HCT116 (cell line): ENCODE measurements at regions not wholly inside any gene's neighbourhood (a gene's known extent, or its start where the extent isn't known, plus 50 kb on each side); places are given as distances from the start of the nearest gene placed in this dataset.

Experiments used
- ATAC-seq: fragments of 200-7000 bp; cut with Tn5 transposase; 2 replicates; pipeline ENCODE4 v1.9.1; 2020; ENCODE audit warnings: mild to moderate bottlenecking, moderate library complexity
- BruUV-seq: library from RNA; stranded (reverse); fragments of 400-500 nt; replicated peaks from 2 replicates; lab custom pipeline; 2021; lab: Mats Ljungman, UMichigan
- CTCF ChIA-PET: fragments of 300-600 bp; sonication (Branson Sonifier 250); formaldehyde crosslinking; loops from one replicate; lab custom pipeline; 2021; ENCODE audit warnings: antibody characterized with exemption; lab: Charles Lee
- POLR2A ChIA-PET: fragments of 300-600, 350-600 bp; sonication (Branson Sonifier 250); formaldehyde crosslinking; loops from one replicate; lab custom pipeline; 2021; ENCODE audit warnings: antibody characterized with exemption; lab: Charles Lee
- RAD21 ChIA-PET, 2 experiments: fragments of 300-600 bp; sonication (Branson Sonifier 250); formaldehyde crosslinking; loops; one replicate each; lab custom pipeline; 2023; ENCODE audit warnings: low total read pairs in 2 of 2; ENCODE audit not compliant: uncharacterized antibody in 2 of 2, unreplicated experiment in 2 of 2, low non-redundant PET in 1 of 2; lab: Charles Lee
- DNase-seq: peaks from one replicate; pipeline ENCODE4 v3.0.0-alpha.2; 2010; ENCODE audit warnings: low read depth, low spot score
- H2AFZ ChIP-seq: fragments of 200-600 bp; shearing (Covaris generic), sonication (generic); 2 replicates; pipeline ENCODE4 v1.6.1; 2017; ENCODE audit warnings: low read depth, mixed run types, mixed read lengths, antibody characterized with exemption, low read length; ENCODE audit not compliant: poor library complexity, severe bottlenecking
- H3K27ac ChIP-seq: 2 replicates; pipeline ENCODE4 v1.5.1; 2012; ENCODE audit warnings: low read depth, low read length
- H3K27me3 ChIP-seq: fragments of 200-600 bp; sonication (generic); 2 replicates; pipeline ENCODE4 v1.6.1; 2016; ENCODE audit warnings: mixed run types, low read length, mixed read lengths; ENCODE audit not compliant: insufficient read depth
- H3K36me3 ChIP-seq, 2 experiments: fragments of 200-500 bp in 1 of 2; fragments of 200-600 bp in 1 of 2; sonication (Bioruptor generic) in 1 of 2; sonication (generic) in 1 of 2; 2 replicates each; pipeline versions ENCODE4 v1.5.1 to v1.6.1; 2014 to 2016; ENCODE audit warnings: low read length in 2 of 2, inconsistent platforms in 1 of 2, mixed read lengths in 1 of 2, mixed run types in 1 of 2; ENCODE audit not compliant: insufficient read depth in 2 of 2, control insufficient read depth in 1 of 2
- H3K4me1 ChIP-seq, 2 experiments: fragments of 200-600 bp in 1 of 2; sonication (generic) in 1 of 2; 2 replicates each; pipeline versions ENCODE4 v1.5.1 to v1.6.1; 2012 to 2017; ENCODE audit warnings: low read length in 2 of 2, inconsistent platforms in 1 of 2, mild to moderate bottlenecking in 1 of 2, mixed read lengths in 1 of 2, mixed run types in 1 of 2, moderate library complexity in 1 of 2; ENCODE audit not compliant: insufficient read depth in 2 of 2, control insufficient read depth in 1 of 2
- H3K4me2 ChIP-seq: fragments of 200-600 bp; sonication (generic); 2 replicates; pipeline ENCODE4 v1.6.1; 2017; ENCODE audit warnings: mixed run types, low read length, mixed read lengths
- H3K4me3 ChIP-seq, 2 experiments: fragments of 200-600 bp in 1 of 2; sonication (generic) in 1 of 2; replicated peaks in 1 of 2; 2 replicates each; pipeline ENCODE4 v1.5.1; 2011 to 2016; ENCODE audit warnings: low read length in 2 of 2, control low read depth in 1 of 2, low read depth in 1 of 2, mild to moderate bottlenecking in 1 of 2, mixed read lengths in 1 of 2, mixed run types in 1 of 2
- H3K79me2 ChIP-seq: fragments of 200-600 bp; sonication (generic); 2 replicates; pipeline ENCODE4 v1.6.1; 2017; ENCODE audit warnings: mild to moderate bottlenecking, mixed run types, low read length, moderate library complexity, mixed read lengths; ENCODE audit not compliant: insufficient read depth
- H3K9ac ChIP-seq: fragments of 200-600 bp; sonication (generic); 2 replicates; pipeline ENCODE4 v1.6.1; 2016; ENCODE audit warnings: low read length, mixed read lengths
- H3K9me2 ChIP-seq: fragments of 200-600 bp; sonication (generic), shearing (Covaris generic); 2 replicates; pipeline ENCODE4 v1.6.1; 2017; ENCODE audit warnings: mixed run types, mild to moderate bottlenecking, moderate library complexity; ENCODE audit not compliant: insufficient read depth
- H3K9me3 ChIP-seq, 2 experiments: fragments of 200-500 bp in 1 of 2; fragments of 200-600 bp in 1 of 2; sonication (Bioruptor generic) in 1 of 2; sonication (generic) in 1 of 2; 2 replicates each; pipeline ENCODE4 v1.6.1; 2014 to 2017; ENCODE audit warnings: low read length in 2 of 2, mixed read lengths in 2 of 2, inconsistent platforms in 1 of 2, low read depth in 1 of 2, mild to moderate bottlenecking in 1 of 2, mixed run types in 1 of 2, moderate library complexity in 1 of 2; ENCODE audit not compliant: control insufficient read depth in 1 of 2, insufficient read depth in 1 of 2
- H4K20me1 ChIP-seq: fragments of 200-600 bp; sonication (generic), shearing (Covaris generic); 2 replicates; pipeline ENCODE4 v1.6.1; 2017; ENCODE audit warnings: mixed run types, mild to moderate bottlenecking, moderate library complexity; ENCODE audit not compliant: insufficient read depth
- ATF3 ChIP-seq: IDR thresholded peaks from 2 replicates; pipeline ENCODE4 v1.6.1; 2012
- CBX3 ChIP-seq: IDR thresholded peaks from 2 replicates; pipeline ENCODE4 v1.6.1; 2012; ENCODE audit warnings: low read depth
- CEBPB ChIP-seq: IDR thresholded peaks from 2 replicates; pipeline ENCODE4 v1.6.1; 2012; ENCODE audit warnings: low read depth
- EGR1 ChIP-seq: IDR thresholded peaks from 2 replicates; pipeline ENCODE4 v1.6.1; 2012; ENCODE audit warnings: low read depth
- ELF1 ChIP-seq: IDR thresholded peaks from 2 replicates; pipeline ENCODE4 v1.6.1; 2012; ENCODE audit warnings: low read depth, borderline replicate concordance
- EZH2 ChIP-seq: fragments of 200-600 bp; sonication (generic); IDR thresholded peaks from 2 replicates; pipeline ENCODE4 v1.6.1; 2017; ENCODE audit warnings: antibody characterized with exemption, mixed run types
- EZH2phosphoT487 ChIP-seq: fragments of 200-600 bp; IDR thresholded peaks from 2 replicates; pipeline ENCODE4 v1.6.1; 2018; ENCODE audit warnings: antibody characterized with exemption, borderline replicate concordance
- FOSL1 ChIP-seq: IDR thresholded peaks from 2 replicates; pipeline ENCODE4 v1.6.1; 2012; ENCODE audit warnings: low read depth
- JUND ChIP-seq: IDR thresholded peaks from 2 replicates; pipeline ENCODE4 v1.6.1; 2012
- POLR2A ChIP-seq: IDR thresholded peaks from 2 replicates; pipeline ENCODE4 v1.7.0; 2011; ENCODE audit warnings: borderline replicate concordance; ENCODE audit not compliant: insufficient read depth, insufficient read length; ENCODE audit errors: extremely low read depth
- POLR2AphosphoS5 ChIP-seq: IDR thresholded peaks from 2 replicates; pipeline ENCODE4 v1.6.1; 2011; ENCODE audit warnings: mild to moderate bottlenecking, low read depth, low read length, moderate library complexity
- SIN3A ChIP-seq: IDR thresholded peaks from 2 replicates; pipeline ENCODE4 v1.6.1; 2012; ENCODE audit warnings: low read depth
- SP1 ChIP-seq: IDR thresholded peaks from 2 replicates; pipeline ENCODE4 v1.6.1; 2012; ENCODE audit warnings: low read depth
- YY1 ChIP-seq: IDR thresholded peaks from 2 replicates; pipeline ENCODE4 v1.6.1; 2011; ENCODE audit warnings: low read length, low read depth, moderate library complexity, mild to moderate bottlenecking; ENCODE audit not compliant: insufficient replicate concordance; ENCODE audit errors: extremely low read depth
- ZFX ChIP-seq: fragments of 450-650 bp; IDR thresholded peaks from 2 replicates; pipeline ENCODE4 v1.6.1; 2017
- ZNF274 ChIP-seq: fragments of 200-500 bp; sonication (Bioruptor generic); IDR thresholded peaks from 2 replicates; pipeline ENCODE4 v1.6.1; 2014; ENCODE audit warnings: mild to moderate bottlenecking, low read depth, low read length, inconsistent platforms
- intact Hi-C: fragments of 100-400 bp; cut with micrococcal nuclease; formaldehyde crosslinking; loops from 2 replicates; pipeline ENCODE4 v1.10.0; 2022
- TF ChIP-seq, protein P1 (sequence below): IDR thresholded peaks from 2 replicates; pipeline ENCODE4 v1.6.1; 2012; ENCODE audit warnings: low read depth
- TF ChIP-seq, protein P2 (sequence below): IDR thresholded peaks from 2 replicates; pipeline ENCODE4 v1.6.1; 2011; ENCODE audit warnings: mild to moderate bottlenecking, low read length, moderate library complexity; ENCODE audit not compliant: insufficient replicate concordance; ENCODE audit errors: extremely low read depth

- TF ChIP-seq, protein P1, sequence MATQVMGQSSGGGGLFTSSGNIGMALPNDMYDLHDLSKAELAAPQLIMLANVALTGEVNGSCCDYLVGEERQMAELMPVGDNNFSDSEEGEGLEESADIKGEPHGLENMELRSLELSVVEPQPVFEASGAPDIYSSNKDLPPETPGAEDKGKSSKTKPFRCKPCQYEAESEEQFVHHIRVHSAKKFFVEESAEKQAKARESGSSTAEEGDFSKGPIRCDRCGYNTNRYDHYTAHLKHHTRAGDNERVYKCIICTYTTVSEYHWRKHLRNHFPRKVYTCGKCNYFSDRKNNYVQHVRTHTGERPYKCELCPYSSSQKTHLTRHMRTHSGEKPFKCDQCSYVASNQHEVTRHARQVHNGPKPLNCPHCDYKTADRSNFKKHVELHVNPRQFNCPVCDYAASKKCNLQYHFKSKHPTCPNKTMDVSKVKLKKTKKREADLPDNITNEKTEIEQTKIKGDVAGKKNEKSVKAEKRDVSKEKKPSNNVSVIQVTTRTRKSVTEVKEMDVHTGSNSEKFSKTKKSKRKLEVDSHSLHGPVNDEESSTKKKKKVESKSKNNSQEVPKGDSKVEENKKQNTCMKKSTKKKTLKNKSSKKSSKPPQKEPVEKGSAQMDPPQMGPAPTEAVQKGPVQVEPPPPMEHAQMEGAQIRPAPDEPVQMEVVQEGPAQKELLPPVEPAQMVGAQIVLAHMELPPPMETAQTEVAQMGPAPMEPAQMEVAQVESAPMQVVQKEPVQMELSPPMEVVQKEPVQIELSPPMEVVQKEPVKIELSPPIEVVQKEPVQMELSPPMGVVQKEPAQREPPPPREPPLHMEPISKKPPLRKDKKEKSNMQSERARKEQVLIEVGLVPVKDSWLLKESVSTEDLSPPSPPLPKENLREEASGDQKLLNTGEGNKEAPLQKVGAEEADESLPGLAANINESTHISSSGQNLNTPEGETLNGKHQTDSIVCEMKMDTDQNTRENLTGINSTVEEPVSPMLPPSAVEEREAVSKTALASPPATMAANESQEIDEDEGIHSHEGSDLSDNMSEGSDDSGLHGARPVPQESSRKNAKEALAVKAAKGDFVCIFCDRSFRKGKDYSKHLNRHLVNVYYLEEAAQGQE = no peak
- no peak for TF ChIP-seq YY1
- TF ChIP-seq EZH2phosphoT487 = no peak
- no peak for TF ChIP-seq CEBPB
- TF ChIP-seq ZFX = no peak
- TF ChIP-seq SP1 = no peak
Observed at GRCh38 chr17:33944412-33944811, 310.7 kb upstream of the CCL2 start (continued).

GRCh38 chr17:33944826-33945225 is 310.3 kb upstream of the CCL2 start:
- H3K27ac ChIP-seq = no peak overlapping the region
- H4K20me1 ChIP-seq = no peaks in the 10 kb centered on the region
- peaks cover 0 to 20% of the 10 kb centered on the region in 2 experiments; a peak in 2 of 4 replicates for H3K9me3 ChIP-seq
- no peak overlapping the region for H2AFZ ChIP-seq
- no peak overlapping the region for H3K4me2 ChIP-seq
- H3K9ac ChIP-seq = no peak overlapping the region
- no TSS peak for BruUV-seq
- no peaks in the 10 kb centered on the region for H3K9me2 ChIP-seq
- no peaks in the 10 kb centered on the region for H3K4me1 ChIP-seq
- no peak for ATAC-seq
- POLR2A ChIA-PET = no interaction called here
- RAD21 ChIA-PET = no interaction called here
- intact Hi-C loops = no loop called here
- H3K36me3 ChIP-seq = no peaks in the 10 kb centered on the region
- H3K79me2 ChIP-seq = no peaks in the 10 kb centered on the region
- H3K27me3 ChIP-seq = no peaks in the 10 kb centered on the region
- CTCF ChIA-PET = no interaction called here
- no peak overlapping the region for H3K4me3 ChIP-seq
- DNase-seq = no peak
- TF ChIP-seq ZNF274 = no peak
- TF ChIP-seq, protein P2, sequence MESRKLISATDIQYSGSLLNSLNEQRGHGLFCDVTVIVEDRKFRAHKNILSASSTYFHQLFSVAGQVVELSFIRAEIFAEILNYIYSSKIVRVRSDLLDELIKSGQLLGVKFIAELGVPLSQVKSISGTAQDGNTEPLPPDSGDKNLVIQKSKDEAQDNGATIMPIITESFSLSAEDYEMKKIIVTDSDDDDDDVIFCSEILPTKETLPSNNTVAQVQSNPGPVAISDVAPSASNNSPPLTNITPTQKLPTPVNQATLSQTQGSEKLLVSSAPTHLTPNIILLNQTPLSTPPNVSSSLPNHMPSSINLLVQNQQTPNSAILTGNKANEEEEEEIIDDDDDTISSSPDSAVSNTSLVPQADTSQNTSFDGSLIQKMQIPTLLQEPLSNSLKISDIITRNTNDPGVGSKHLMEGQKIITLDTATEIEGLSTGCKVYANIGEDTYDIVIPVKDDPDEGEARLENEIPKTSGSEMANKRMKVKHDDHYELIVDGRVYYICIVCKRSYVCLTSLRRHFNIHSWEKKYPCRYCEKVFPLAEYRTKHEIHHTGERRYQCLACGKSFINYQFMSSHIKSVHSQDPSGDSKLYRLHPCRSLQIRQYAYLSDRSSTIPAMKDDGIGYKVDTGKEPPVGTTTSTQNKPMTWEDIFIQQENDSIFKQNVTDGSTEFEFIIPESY = no peak
- no peak for TF ChIP-seq ELF1
- TF ChIP-seq SIN3A = no peak
- TF ChIP-seq EZH2phosphoT487 = no peak
- no peak for TF ChIP-seq SP1
- TF ChIP-seq, protein P1 = no peak
- no peak for TF ChIP-seq JUND
- no peak for TF ChIP-seq POLR2AphosphoS5
- TF ChIP-seq CEBPB = no peak
- no peak for TF ChIP-seq CBX3
- no peak for TF ChIP-seq POLR2A
- no peak for TF ChIP-seq FOSL1
- no peak for TF ChIP-seq EZH2
- no peak for TF ChIP-seq ATF3
- TF ChIP-seq EGR1 = no peak
- TF ChIP-seq ZFX = no peak
